ENCODE measurements at regions not wholly inside any gene's neighbourhood (a gene's known extent, or its start where the extent isn't known, plus 50 kb on each side); places are given as distances from the start of the nearest gene placed in this dataset.

GRCh38 chr7:41754046-41754445, 51.2 kb upstream of the INHBA start:
- Histone ChIP-seq H3K9me3 (ENCODE audit: control insufficient read depth, low read length) (peaks cover 77% of the 10 kb centered on the region), H3K4me3 (ENCODE audit: low read length) (no peak overlapping the region), H3K36me3 (ENCODE audit: control insufficient read depth, insufficient read depth, low read length) (no peaks in the 10 kb centered on the region), H3K4me1 (ENCODE audit: control insufficient read depth, insufficient read depth, low read length) (no peaks in the 10 kb centered on the region), H3K27me3 (ENCODE audit: control insufficient read depth, insufficient read depth, low read length, poor library complexity, severe bottlenecking) (no peaks in the 10 kb centered on the region), H3K9ac (ENCODE audit: extremely low read depth, low read length, poor library complexity, severe bottlenecking) (no peak overlapping the region), H3K27ac (ENCODE audit: low read depth, low read length) (no peak overlapping the region)
- H3K36me3 Mint-ChIP-seq (ENCODE audit: low read depth): no peaks in the 10 kb centered on the region
- H3K27ac Mint-ChIP-seq: no peak overlapping the region
- peaks cover 70% of the 10 kb centered on the region for H3K9me3 Mint-ChIP-seq
- H3K4me1 Mint-ChIP-seq: no peaks in the 10 kb centered on the region
- H3K27me3 Mint-ChIP-seq (ENCODE audit: insufficient read depth): no peaks in the 10 kb centered on the region
- no peak overlapping the region for H3K4me3 Mint-ChIP-seq
- no peak for DNase-seq
- TF ChIP-seq CTCF (conservative IDR thresholded peaks at IDR 0.05): no peak

Measured in endodermal cell (in vitro differentiated cells).